Heart left ventricle (tissue), 13 donors: ENCODE measurements at regions not wholly inside any gene's neighbourhood (a gene's known extent, or its start where the extent isn't known, plus 50 kb on each side); places are given as distances from the start of the nearest gene placed in this dataset.

ENCODE experiments used
- CTCF ChIP-seq, 12 donors: fragments of 200-600 bp; sonication (generic) in 4 of 12; IDR thresholded peaks; one replicate each; pipeline versions ENCODE4 v1.5.0 to v1.8.0; 2018 to 2022; ENCODE audit warnings: antibody characterized with exemption in 12 of 12, mild to moderate bottlenecking in 5 of 12
- POLR2A ChIP-seq, 2 donors: fragments of 450-650 bp; IDR thresholded peaks; one replicate each; pipeline ENCODE4 v1.6.1; 2017; ENCODE audit warnings: antibody characterized with exemption in 2 of 2, mild to moderate bottlenecking in 2 of 2, moderate library complexity in 2 of 2
- donor health status: ischemic (EF 13 %, LVEDD 7.1; RV severe dilation, severe dysfunction).
- donor health status: DM: no; HTN: yes; CAD: no.
- donor health status: DM: no; HTN: no; CAD: no.
- donor health status: ischemic (EF 25% LVEDD 6.9; RV normal size, moderate dysfunction).
- donor health status: ischemic (EF 25% LVEDD 5.7; RV mildly dilated, moderate dysfunction).
- donor health status: ischemic (EF 35%, LVEDD 5.7; RV mildly dilated, moderate dysfunction).
- donor health status: nonischemic (EF 11% LVEDD 7.7; RV severe dilation, severe dysfunction).
- donor health status: DM: yes; HTN: yes; CAD: no.
- donor health status: PGD.
- donor health status: ischemic (EF 29% LVEDD 5.4; RV normal size, mild dysfunction).
- donor health status: nonischemic (EF 23%, LVEDD 6.1; RV moderate dilation, normal function).

GRCh38 chr2:150588506-150588870, 101.0 kb upstream of the RND3 start:
- TF ChIP-seq CTCF (IDR thresholded peaks at IDR 0.05) (no peak), POLR2A (IDR thresholded peaks at IDR 0.05) (no peak)
